Activated CD4-positive, alpha-beta T cell treated with anti-CD3 and anti-CD28 coated beads, Interleukin-2, amount 50 U/mL, for 48 hours (primary cell): ENCODE measurements at regions not wholly inside any gene's neighbourhood (a gene's known extent, or its start where the extent isn't known, plus 50 kb on each side); places are given as distances from the start of the nearest gene placed in this dataset.

Experiments
- DNase-seq, 2 experiments: peaks; one replicate each; pipeline ENCODE4 v3.0.0-alpha.2; 2020

- DNase-seq = no peak
These were observed 77.2 kb upstream of the ARPP21 start for GRCh38 chr3:35562141-35562540.

GRCh38 chr3:35565048-35565447 lies 74.3 kb upstream of the ARPP21 start:
- no peak for DNase-seq
